CD14-positive monocyte (primary cell): ENCODE measurements at regions not wholly inside any gene's neighbourhood (a gene's known extent, or its start where the extent isn't known, plus 50 kb on each side); places are given as distances from the start of the nearest gene placed in this dataset.
"Not testable (repeated sequence)": the region's sequence is repeated elsewhere in the genome, so short reads cannot be mapped to it uniquely, and the experiment has no call there.

ENCODE experiments used
- DNase-seq, 3 donors: peaks; one replicate each; pipeline ENCODE4 v3.0.0-alpha.2; 2011 to 2022
- H2AFZ ChIP-seq: 2 replicates; pipeline ENCODE4 v1.6.0; 2012; ENCODE audit warnings: mild to moderate bottlenecking, low read depth, low read length, inconsistent platforms; ENCODE audit not compliant: insufficient read depth, poor library complexity, severe bottlenecking
- H3K27ac ChIP-seq, 2 donors: 1 replicate in 1 of 2; 2 replicates in 1 of 2; pipeline ENCODE4 v1.5.1; 2012 to 2013; ENCODE audit warnings: low read length in 2 of 2, control low read depth in 1 of 2, inconsistent platforms in 1 of 2, low read depth in 1 of 2, mild to moderate bottlenecking in 1 of 2
- H3K27me3 ChIP-seq, 2 donors: one replicate each; pipeline versions ENCODE4 v1.6.0 to v1.6.1; 2011 to 2013; ENCODE audit warnings: low read length in 2 of 2; ENCODE audit not compliant: control insufficient read depth in 2 of 2, insufficient read depth in 2 of 2
- H3K36me3 ChIP-seq, 2 donors: replicated peaks in 1 of 2; 1 replicate in 1 of 2; 2 replicates in 1 of 2; pipeline versions ENCODE4 v1.5.1 to v1.6.1; 2012 to 2013; ENCODE audit warnings: low read length in 2 of 2, control low read depth in 1 of 2, inconsistent platforms in 1 of 2, mild to moderate bottlenecking in 1 of 2; ENCODE audit not compliant: insufficient read depth in 2 of 2, control insufficient read depth in 1 of 2
- H3K4me1 ChIP-seq, 2 donors: 1 replicate in 1 of 2; 2 replicates in 1 of 2; pipeline versions ENCODE4 v1.5.1 to v1.6.1; 2012 to 2013; ENCODE audit warnings: low read length in 2 of 2, control low read depth in 1 of 2, inconsistent platforms in 1 of 2, mild to moderate bottlenecking in 1 of 2, moderate library complexity in 1 of 2; ENCODE audit not compliant: insufficient read depth in 2 of 2, control insufficient read depth in 1 of 2
- H3K4me2 ChIP-seq: replicated peaks from 2 replicates; pipeline ENCODE3; 2012; ENCODE audit warnings: low read length, moderate library complexity, mild to moderate bottlenecking; ENCODE audit not compliant: poor library complexity, severe bottlenecking; ENCODE audit errors: extremely low read depth
- H3K4me3 ChIP-seq, 3 experiments: fragments of 200-600 bp in 1 of 3; sonication (generic) in 1 of 3; replicated peaks in 1 of 3; 1 replicate in 2 of 3; 2 replicates in 1 of 3; pipeline ENCODE4 v1.5.1; 2011 to 2013; ENCODE audit warnings: low read length in 3 of 3, mild to moderate bottlenecking in 3 of 3, control low read depth in 2 of 3, low read depth in 2 of 3, inconsistent platforms in 1 of 3, moderate library complexity in 1 of 3
- H3K79me2 ChIP-seq: 2 replicates; pipeline ENCODE4 v1.6.0; 2012; ENCODE audit warnings: mild to moderate bottlenecking, control low read depth, inconsistent platforms, low read length, moderate library complexity; ENCODE audit not compliant: insufficient read depth
- H3K9ac ChIP-seq: 2 replicates; pipeline ENCODE4 v1.6.0; 2017; ENCODE audit warnings: low read length, mild to moderate bottlenecking; ENCODE audit not compliant: insufficient read depth, poor library complexity, severe bottlenecking
- H3K9me3 ChIP-seq, 2 donors: replicated peaks in 1 of 2; 1 replicate in 1 of 2; 2 replicates in 1 of 2; pipeline versions ENCODE4 v1.5.1 to v1.6.1; 2012 to 2013; ENCODE audit warnings: low read length in 2 of 2, control low read depth in 1 of 2; ENCODE audit not compliant: control insufficient read depth in 1 of 2, insufficient read depth in 1 of 2
- H4K20me1 ChIP-seq: 2 replicates; pipeline ENCODE4 v1.6.0; 2012; ENCODE audit warnings: mild to moderate bottlenecking, low read length, control low read depth, moderate library complexity; ENCODE audit not compliant: insufficient read depth
- H3K27ac Mint-ChIP-seq, 7 donors: one replicate each; pipeline ENCODE4 v1.8.0; 2020; ENCODE audit warnings: mild to moderate bottlenecking in 7 of 7, mixed read lengths in 7 of 7, moderate library complexity in 6 of 7, inconsistent platforms in 2 of 7
- H3K27me3 Mint-ChIP-seq, 3 donors: one replicate each; pipeline ENCODE4 v1.8.0; 2021 to 2022; ENCODE audit warnings: low read depth in 3 of 3, mild to moderate bottlenecking in 3 of 3, mixed read lengths in 3 of 3, moderate library complexity in 3 of 3, inconsistent platforms in 1 of 3
- H3K36me3 Mint-ChIP-seq, 2 donors: one replicate each; pipeline ENCODE4 v1.8.0; 2020; ENCODE audit warnings: mixed read lengths in 2 of 2, inconsistent platforms in 1 of 2, mild to moderate bottlenecking in 1 of 2
- H3K4me1 Mint-ChIP-seq: one replicate; pipeline ENCODE4 v1.8.0; 2020; ENCODE audit warnings: mild to moderate bottlenecking, mixed read lengths
- H3K4me3 Mint-ChIP-seq, 2 donors: one replicate each; pipeline ENCODE4 v1.8.0; 2020; ENCODE audit warnings: mild to moderate bottlenecking in 2 of 2, mixed read lengths in 2 of 2, moderate library complexity in 1 of 2
- H3K9me3 Mint-ChIP-seq, 7 donors: one replicate each; pipeline ENCODE4 v1.8.0; 2020 to 2022; ENCODE audit warnings: mixed read lengths in 7 of 7, mild to moderate bottlenecking in 6 of 7, moderate library complexity in 6 of 7, inconsistent platforms in 2 of 7
- WGBS: methylation state at CpG from one replicate; pipeline ENCODE4 v1.1.5; 2013; ENCODE audit warnings: missing lambda C conversion rate; ENCODE audit not compliant: insufficient coverage; 5-methylcytosine and 5-hydroxymethylcytosine counted together
- intact Hi-C, 2 donors: fragments of 100-400 bp; cut with micrococcal nuclease; formaldehyde crosslinking; loops; one replicate each; pipeline versions ENCODE4 v1.15.0 to v1.15.1; 2023

DNA sequence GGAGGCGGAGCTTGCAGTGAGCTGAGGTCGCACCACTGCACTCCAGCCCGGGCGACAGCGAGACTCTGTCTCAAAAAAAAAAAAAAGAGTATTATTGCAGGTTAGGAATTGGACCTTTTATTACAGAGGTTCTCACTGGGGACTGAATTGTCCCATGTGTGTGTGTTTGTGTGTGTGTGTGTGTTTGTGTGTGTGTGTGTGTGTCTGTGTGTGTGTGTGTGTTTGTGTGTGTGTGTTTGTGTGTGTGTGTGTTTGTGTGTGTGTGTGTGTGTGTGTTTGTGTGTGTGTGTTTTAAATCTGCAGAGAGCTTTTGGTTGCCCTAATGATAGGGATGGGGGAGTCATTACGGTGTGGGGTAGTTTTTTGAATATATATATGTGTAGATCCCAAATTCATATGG, 84.9 kb downstream of the NPIPA7 start:
- WGBS: no CpG with 5 or more reads among the region's 6 CpGs
- H3K4me1 ChIP-seq, H3K4me3 ChIP-seq, H3K36me3 Mint-ChIP-seq, H3K79me2 ChIP-seq, intact Hi-C loops, H3K4me2 ChIP-seq, H3K9me3 Mint-ChIP-seq, H3K9me3 ChIP-seq, H3K27ac ChIP-seq, H2AFZ ChIP-seq, H3K36me3 ChIP-seq, H3K27me3 ChIP-seq, H4K20me1 ChIP-seq, H3K27me3 Mint-ChIP-seq, H3K27ac Mint-ChIP-seq, DNase-seq, H3K9ac ChIP-seq, H3K4me1 Mint-ChIP-seq, H3K4me3 Mint-ChIP-seq: not testable (repeated sequence)

DNA sequence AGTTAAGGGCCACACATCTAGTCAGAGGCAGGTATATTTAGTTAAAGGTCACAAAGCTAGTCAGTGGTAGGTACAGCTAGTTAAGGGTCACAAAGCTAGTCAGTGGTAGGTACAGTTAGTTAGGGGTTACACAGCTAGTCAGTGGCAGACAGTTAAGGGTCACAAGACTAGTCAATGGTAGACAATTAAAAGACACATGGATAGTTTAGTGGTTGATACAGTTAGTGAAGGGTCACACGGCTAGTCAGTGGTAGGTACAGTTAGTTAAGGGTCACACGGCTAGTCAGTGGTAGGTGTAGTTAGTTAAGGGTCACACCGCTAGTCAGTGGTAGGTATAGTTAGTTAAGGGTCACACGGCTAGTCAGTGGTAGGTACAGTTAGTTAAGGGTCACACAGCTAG, 110.0 kb downstream of the NPIPA7 start:
- H3K27ac ChIP-seq, H3K4me1 Mint-ChIP-seq, intact Hi-C loops, H2AFZ ChIP-seq, H3K4me3 Mint-ChIP-seq, H3K9ac ChIP-seq, H3K36me3 ChIP-seq, H4K20me1 ChIP-seq, H3K9me3 Mint-ChIP-seq, H3K27me3 ChIP-seq, H3K4me2 ChIP-seq, DNase-seq, H3K79me2 ChIP-seq, H3K27me3 Mint-ChIP-seq, H3K4me3 ChIP-seq, H3K27ac Mint-ChIP-seq, H3K36me3 Mint-ChIP-seq, H3K9me3 ChIP-seq, H3K4me1 ChIP-seq: not testable (repeated sequence)
- no CpG with 5 or more reads among the region's 4 CpGs for WGBS

- H3K27me3 ChIP-seq, H3K36me3 ChIP-seq, H3K9me3 ChIP-seq, H3K9me3 Mint-ChIP-seq, intact Hi-C loops, H3K27ac Mint-ChIP-seq, DNase-seq, H3K9ac ChIP-seq, H2AFZ ChIP-seq, H3K4me1 ChIP-seq, H3K4me2 ChIP-seq, H4K20me1 ChIP-seq, H3K4me1 Mint-ChIP-seq, H3K36me3 Mint-ChIP-seq, H3K4me3 Mint-ChIP-seq, H3K27ac ChIP-seq, H3K27me3 Mint-ChIP-seq, H3K4me3 ChIP-seq, H3K79me2 ChIP-seq: not testable (repeated sequence)
- WGBS: no CpG with 5 or more reads among the region's 15 CpGs
Observed at GRCh38 chr16:16489466-16489865, 110.5 kb downstream of the NPIPA7 start.

DNA sequence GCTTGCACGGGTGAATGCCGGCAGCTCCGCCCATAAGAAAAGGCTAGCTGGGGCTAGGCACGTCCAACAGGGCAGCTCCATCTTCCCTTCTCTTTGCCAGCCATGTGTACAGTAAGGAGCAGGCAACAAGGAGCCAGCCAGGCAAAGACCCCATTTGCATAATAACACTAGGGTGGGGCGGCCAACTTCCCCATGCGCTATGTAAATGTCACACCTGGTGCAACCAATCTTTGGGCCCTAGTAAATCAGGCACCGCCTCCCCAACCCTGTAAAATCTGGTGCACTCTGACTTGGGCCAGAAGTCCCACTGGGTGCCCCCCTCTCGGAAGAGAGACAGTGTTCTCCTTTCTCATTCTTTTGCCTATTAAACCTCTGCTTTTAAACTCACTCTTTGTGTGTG, 115.2 kb downstream of the NPIPA7 start:
- H3K36me3 ChIP-seq, H3K4me3 ChIP-seq, intact Hi-C loops, H3K79me2 ChIP-seq, H3K4me3 Mint-ChIP-seq, H3K4me1 Mint-ChIP-seq, H3K9me3 ChIP-seq, DNase-seq, H3K9me3 Mint-ChIP-seq, H3K4me1 ChIP-seq, H3K27ac ChIP-seq, H3K4me2 ChIP-seq, H3K27me3 ChIP-seq, H4K20me1 ChIP-seq, H2AFZ ChIP-seq, H3K9ac ChIP-seq, H3K27ac Mint-ChIP-seq, H3K36me3 Mint-ChIP-seq, H3K27me3 Mint-ChIP-seq: not testable (repeated sequence)
- WGBS: no CpG with 5 or more reads among the region's 8 CpGs

- intact Hi-C loops, H3K36me3 ChIP-seq, H3K4me3 Mint-ChIP-seq, H3K4me1 ChIP-seq, H3K9ac ChIP-seq, H3K27ac Mint-ChIP-seq, H3K79me2 ChIP-seq, DNase-seq, H3K27me3 Mint-ChIP-seq, H3K27me3 ChIP-seq, H3K27ac ChIP-seq, H3K4me3 ChIP-seq, H3K4me2 ChIP-seq, H3K9me3 Mint-ChIP-seq, H4K20me1 ChIP-seq, H3K36me3 Mint-ChIP-seq, H3K4me1 Mint-ChIP-seq, H3K9me3 ChIP-seq, H2AFZ ChIP-seq: not testable (repeated sequence)
- no CpG with 5 or more reads among the region's 11 CpGs for WGBS
Observed at GRCh38 chr16:16494998-16495397, 116.1 kb downstream of the NPIPA7 start.
